ENCODE measurements at regions not wholly inside any gene's neighbourhood (a gene's known extent, or its start where the extent isn't known, plus 50 kb on each side); places are given as distances from the start of the nearest gene placed in this dataset.

DNA sequence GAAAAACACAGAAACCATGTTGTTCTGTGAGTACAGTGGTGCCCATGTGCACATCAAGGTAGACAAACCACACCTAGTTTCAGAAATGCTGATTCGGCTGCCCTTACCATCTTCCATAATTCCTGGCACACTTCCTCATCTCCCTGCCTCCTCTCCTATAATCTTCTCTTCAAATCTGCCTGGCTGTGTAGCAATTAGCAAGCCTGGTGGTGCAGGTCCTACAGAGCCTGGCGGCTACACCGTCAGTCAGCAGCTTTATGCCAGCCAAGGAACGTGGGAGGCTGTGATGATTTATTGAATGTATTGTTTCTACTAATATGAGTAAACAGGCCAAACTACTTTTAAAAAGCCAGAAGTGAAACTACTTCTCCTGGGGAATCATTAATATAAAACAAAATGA is 106.8 kb downstream of the SEMA6D start:
- H3K4me3 ChIP-seq (ENCODE audit: low read depth, low read length) = no peak overlapping the region
- TF ChIP-seq, protein P1, sequence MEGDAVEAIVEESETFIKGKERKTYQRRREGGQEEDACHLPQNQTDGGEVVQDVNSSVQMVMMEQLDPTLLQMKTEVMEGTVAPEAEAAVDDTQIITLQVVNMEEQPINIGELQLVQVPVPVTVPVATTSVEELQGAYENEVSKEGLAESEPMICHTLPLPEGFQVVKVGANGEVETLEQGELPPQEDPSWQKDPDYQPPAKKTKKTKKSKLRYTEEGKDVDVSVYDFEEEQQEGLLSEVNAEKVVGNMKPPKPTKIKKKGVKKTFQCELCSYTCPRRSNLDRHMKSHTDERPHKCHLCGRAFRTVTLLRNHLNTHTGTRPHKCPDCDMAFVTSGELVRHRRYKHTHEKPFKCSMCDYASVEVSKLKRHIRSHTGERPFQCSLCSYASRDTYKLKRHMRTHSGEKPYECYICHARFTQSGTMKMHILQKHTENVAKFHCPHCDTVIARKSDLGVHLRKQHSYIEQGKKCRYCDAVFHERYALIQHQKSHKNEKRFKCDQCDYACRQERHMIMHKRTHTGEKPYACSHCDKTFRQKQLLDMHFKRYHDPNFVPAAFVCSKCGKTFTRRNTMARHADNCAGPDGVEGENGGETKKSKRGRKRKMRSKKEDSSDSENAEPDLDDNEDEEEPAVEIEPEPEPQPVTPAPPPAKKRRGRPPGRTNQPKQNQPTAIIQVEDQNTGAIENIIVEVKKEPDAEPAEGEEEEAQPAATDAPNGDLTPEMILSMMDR (IDR thresholded peaks at IDR 0.05; ENCODE audit: insufficient read depth, low read depth, low read length, missing control alignments) = no peak
- no peak for DNase-seq (ENCODE audit: low read depth)

DNA sequence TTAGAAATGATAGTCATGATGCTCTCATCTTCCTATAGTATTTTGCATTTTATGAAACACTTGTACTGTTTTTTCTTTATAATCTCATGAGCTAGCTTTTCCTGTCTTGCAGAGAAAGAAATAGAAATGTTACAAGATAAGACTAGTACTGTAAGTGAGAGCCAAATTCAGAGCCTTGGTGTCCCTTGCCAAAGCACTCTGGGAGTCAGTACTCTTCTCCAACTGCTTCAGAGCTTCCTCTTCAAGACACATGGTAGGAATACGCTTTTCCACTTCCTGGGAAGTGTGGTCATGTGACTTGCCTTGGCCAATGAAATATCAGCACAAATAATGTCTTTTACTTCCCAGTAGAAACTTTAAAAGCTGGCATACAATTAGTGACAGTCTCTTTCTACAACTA is 112.4 kb downstream of the SEMA6D start:
- TF ChIP-seq, protein P1 (IDR thresholded peaks at IDR 0.05; ENCODE audit: insufficient read depth, low read depth, low read length, missing control alignments) = no peak
- no peak overlapping the region for H3K4me3 ChIP-seq (ENCODE audit: low read depth, low read length)
- DNase-seq (ENCODE audit: low read depth) = no peak

DNA sequence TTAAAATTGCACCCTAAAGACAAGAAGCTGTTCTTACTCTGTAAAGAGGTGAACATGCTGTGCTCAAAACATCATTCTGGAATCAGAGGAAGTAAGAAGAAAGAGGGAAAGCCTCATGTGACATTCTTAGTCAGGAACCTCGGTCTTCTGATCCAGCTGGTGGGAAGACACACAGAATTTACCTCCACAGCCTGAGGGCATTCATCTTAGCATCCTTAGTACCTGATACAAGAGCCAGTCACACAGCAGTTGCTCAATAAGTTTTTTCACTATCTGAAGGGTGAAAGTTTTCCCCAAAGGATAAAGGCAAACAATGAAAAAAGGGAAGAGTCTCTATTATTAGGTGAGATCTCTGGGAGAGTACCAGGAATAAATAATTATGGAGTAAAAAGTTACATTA is 116.8 kb downstream of the SEMA6D start:
- no peak for DNase-seq (ENCODE audit: low read depth)
- no peak overlapping the region for H3K4me3 ChIP-seq (ENCODE audit: low read depth, low read length)
- TF ChIP-seq, protein P1 (IDR thresholded peaks at IDR 0.05; ENCODE audit: insufficient read depth, low read depth, low read length, missing control alignments) = no peak

DNA sequence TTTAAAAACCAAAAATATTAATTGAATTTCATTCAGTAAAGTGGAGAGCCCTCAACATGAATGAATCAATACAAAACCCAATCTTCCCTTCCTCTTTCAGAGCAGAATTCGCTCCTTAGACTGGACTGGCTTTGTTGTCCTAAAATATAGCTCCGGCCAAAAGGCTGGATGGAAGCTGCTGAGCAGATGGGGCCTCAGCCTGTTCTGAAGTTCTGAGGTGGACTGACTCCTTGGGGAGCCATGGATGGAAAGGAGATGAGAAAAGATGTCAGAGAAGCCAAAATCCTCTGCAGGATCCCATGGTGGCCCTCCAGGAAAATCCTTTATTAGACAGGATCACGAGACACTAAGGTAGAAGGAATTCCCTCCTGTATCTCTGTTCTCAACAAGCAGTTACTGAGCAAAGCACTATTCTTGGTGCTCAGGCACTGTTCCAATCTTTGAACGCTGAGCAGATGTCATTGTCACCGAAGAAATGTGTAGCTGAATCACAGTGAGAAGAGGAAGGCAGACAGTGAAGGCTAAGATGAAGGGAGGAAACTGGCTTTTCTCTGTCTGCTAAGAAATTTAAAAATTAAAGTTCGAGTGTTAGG is 122.0 kb downstream of the SEMA6D start:
- TF ChIP-seq, protein P1 (IDR thresholded peaks at IDR 0.05; ENCODE audit: insufficient read depth, low read depth, low read length, missing control alignments) = no peak
- DNase-seq (ENCODE audit: low read depth) = no peak
- H3K4me3 ChIP-seq (ENCODE audit: low read depth, low read length) = no peak overlapping the region

DNA sequence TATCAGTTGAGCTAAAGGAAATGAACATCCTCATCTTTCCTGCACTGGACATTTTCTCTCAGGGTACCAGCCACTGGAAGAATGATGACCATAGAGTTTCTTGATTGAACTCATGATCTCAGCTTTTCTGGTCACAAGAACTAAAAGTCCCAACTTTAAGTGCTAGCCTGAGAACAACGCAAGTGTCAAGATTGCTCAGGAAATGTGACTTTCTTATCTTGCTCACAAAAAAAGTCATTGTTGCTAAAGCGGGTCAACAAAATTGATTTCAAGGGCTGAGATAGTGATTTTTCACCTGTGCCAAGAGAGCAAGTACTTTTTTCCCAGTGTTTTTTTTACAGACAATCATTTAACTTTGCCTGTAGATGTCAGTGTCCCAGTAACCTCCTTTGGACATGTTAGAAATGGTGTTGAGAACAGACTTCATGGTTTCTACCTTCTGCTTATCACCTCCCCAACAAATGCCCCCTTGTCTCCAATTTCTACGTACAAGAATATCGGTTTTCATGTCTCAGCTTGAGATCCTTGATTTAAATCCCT is 125.9 kb downstream of the SEMA6D start:
- no peak overlapping the region for H3K4me3 ChIP-seq (ENCODE audit: low read depth, low read length)
- no peak for DNase-seq (ENCODE audit: low read depth)
- TF ChIP-seq, protein P1 (IDR thresholded peaks at IDR 0.05; ENCODE audit: insufficient read depth, low read depth, low read length, missing control alignments) = no peak

DNA sequence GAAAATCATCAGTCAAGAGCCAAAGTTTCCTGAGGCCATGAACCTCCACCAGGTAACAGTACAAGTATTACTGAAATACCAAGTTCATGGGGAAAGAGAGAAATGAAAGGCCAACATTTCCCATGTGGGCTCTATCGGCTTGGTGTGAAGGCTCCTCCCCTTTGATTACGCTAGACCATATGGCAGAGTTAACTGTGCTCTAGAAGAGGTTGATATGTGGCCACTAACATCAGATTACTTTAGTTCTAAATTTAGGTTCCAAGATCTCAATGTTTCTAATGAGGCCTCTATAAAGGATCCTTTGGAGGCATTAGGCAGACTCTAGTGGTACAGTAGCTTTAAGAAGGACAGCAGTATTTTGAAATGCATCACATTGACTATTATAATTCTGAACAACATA is 127.1 kb downstream of the SEMA6D start:
- H3K4me3 ChIP-seq (ENCODE audit: low read depth, low read length) = no peak overlapping the region
- TF ChIP-seq, protein P1 (IDR thresholded peaks at IDR 0.05; ENCODE audit: insufficient read depth, low read depth, low read length, missing control alignments) = no peak
- no peak for DNase-seq (ENCODE audit: low read depth)
